Fibroblast of the aortic adventitia (primary cell): ENCODE measurements at regions not wholly inside any gene's neighbourhood (a gene's known extent, or its start where the extent isn't known, plus 50 kb on each side); places are given as distances from the start of the nearest gene placed in this dataset.
"Not testable (repeated sequence)": the region's sequence is repeated elsewhere in the genome, so short reads cannot be mapped to it uniquely, and the experiment has no call there.

ENCODE experiments used
- DNase-seq: peaks from one replicate; pipeline ENCODE4 v3.0.0-alpha.2; 2010; ENCODE audit warnings: low read depth
- H3K4me3 ChIP-seq: 2 replicates; pipeline ENCODE4 v1.5.1; 2011; ENCODE audit warnings: low read depth, mild to moderate bottlenecking, control low read depth, low read length, moderate library complexity
- CTCF ChIP-seq: IDR thresholded peaks from 2 replicates; pipeline ENCODE4 v1.5.1; 2011; ENCODE audit warnings: mild to moderate bottlenecking, low read length, control low read depth, inconsistent platforms; ENCODE audit not compliant: insufficient read depth

GRCh38 chr18:39134255-39134654, 1568.7 kb upstream of the CELF4 start:
- no peak overlapping the region for H3K4me3 ChIP-seq
- no peak for TF ChIP-seq CTCF
- no peak for DNase-seq

- not testable (repeated sequence) for DNase-seq, H3K4me3 ChIP-seq
Measured at GRCh38 chr18:39127538-39127937, 1561.9 kb upstream of the CELF4 start.

- DNase-seq, result no peak
- H3K4me3 ChIP-seq, result no peak overlapping the region
- no peak for TF ChIP-seq CTCF
Measured at GRCh38 chr18:39113790-39114189, 1548.2 kb upstream of the CELF4 start.

- no peak overlapping the region for H3K4me3 ChIP-seq
- DNase-seq, result no peak
- TF ChIP-seq CTCF, result no peak
Measured at GRCh38 chr18:39105104-39105503, 1539.5 kb upstream of the CELF4 start.

GRCh38 chr18:39072970-39073369, 1507.4 kb upstream of the CELF4 start:
- no peak for TF ChIP-seq CTCF

GRCh38 chr18:39062426-39062825, 1496.8 kb upstream of the CELF4 start:
- DNase-seq, result no peak
- no peak overlapping the region for H3K4me3 ChIP-seq
- TF ChIP-seq CTCF, result no peak

More at GRCh38 chr18:39072970-39073369, 1507.4 kb upstream of the CELF4 start:
- no peak for DNase-seq
- H3K4me3 ChIP-seq, result no peak overlapping the region

GRCh38 chr18:39058386-39059000, 1492.9 kb upstream of the CELF4 start:
- H3K4me3 ChIP-seq, result no peak overlapping the region
- TF ChIP-seq CTCF, result no peak
- peak; percentile 8 for DNase-seq
